ENCODE measurements at regions not wholly inside any gene's neighbourhood (a gene's known extent, or its start where the extent isn't known, plus 50 kb on each side); places are given as distances from the start of the nearest gene placed in this dataset.

DNA sequence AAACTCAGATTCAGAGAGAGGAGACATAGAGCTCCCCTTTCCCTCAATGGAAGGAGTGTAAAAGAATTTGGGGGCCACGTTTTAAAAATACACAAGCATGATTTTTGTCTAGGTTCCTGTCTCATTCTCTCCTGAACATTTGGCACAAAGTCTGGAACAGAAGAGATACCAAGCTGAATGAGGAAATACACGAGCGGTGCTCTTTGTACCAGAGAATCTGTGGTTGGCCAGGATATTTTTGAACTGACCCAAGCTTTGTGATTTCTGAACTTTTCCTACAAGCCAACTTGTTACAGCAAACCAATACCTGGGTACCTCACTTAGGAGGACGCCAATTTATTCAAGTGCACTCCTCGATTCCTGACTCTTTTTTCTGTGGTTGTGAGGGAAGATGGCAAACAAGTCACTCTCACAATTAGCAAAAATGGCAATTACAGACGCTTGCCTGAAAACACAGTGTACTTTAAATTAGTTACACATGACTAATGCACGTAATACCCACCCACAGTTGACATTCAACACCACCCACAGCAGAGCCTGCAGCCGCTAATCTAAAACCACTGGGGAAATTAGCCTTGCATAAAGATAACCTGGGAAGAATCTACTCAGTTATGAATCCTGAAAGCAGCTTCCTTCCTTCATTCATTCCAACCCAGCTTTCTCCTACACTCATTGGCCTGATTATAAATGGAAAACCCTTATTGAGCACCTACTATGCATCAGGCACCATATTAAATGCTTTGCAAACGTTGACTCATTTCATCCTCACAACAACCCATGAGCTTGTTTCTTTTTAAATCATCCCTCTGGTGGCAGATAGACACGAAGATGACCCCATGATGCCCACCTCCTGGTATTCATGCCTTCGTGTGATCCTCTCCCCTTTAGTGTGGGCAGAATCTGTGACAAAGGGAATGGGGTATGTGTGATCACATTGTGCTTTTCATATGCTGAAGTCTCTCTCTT is 293.5 kb downstream of the KBTBD8 start:
- ChIA-PET POLR2A (interaction anchor here (0.6 kb wide), 2 partner anchors 15 to 32 kb away, joined by 3 read pairs; no protein-coding TSS in a partner anchor), CTCF (no interaction called here)
- peak; percentile 3 for DNase-seq (ENCODE audit: unreplicated experiment)
- Mint-ChIP-seq H3K4me1 (ENCODE audit: insufficient read depth, unreplicated experiment) (no peaks in the 10 kb centered on the region), H3K4me3 (ENCODE audit: unreplicated experiment) (no peak overlapping the region), H3K27ac (ENCODE audit: low read depth, unreplicated experiment) (no peak overlapping the region), H3K9me3 (ENCODE audit: unreplicated experiment) (peaks cover 8% of the 10 kb centered on the region), H3K27me3 (ENCODE audit: insufficient read depth, unreplicated experiment) (no peaks in the 10 kb centered on the region), H3K36me3 (ENCODE audit: insufficient read depth, unreplicated experiment) (no peaks in the 10 kb centered on the region)
- TF ChIP-seq, protein P1, sequence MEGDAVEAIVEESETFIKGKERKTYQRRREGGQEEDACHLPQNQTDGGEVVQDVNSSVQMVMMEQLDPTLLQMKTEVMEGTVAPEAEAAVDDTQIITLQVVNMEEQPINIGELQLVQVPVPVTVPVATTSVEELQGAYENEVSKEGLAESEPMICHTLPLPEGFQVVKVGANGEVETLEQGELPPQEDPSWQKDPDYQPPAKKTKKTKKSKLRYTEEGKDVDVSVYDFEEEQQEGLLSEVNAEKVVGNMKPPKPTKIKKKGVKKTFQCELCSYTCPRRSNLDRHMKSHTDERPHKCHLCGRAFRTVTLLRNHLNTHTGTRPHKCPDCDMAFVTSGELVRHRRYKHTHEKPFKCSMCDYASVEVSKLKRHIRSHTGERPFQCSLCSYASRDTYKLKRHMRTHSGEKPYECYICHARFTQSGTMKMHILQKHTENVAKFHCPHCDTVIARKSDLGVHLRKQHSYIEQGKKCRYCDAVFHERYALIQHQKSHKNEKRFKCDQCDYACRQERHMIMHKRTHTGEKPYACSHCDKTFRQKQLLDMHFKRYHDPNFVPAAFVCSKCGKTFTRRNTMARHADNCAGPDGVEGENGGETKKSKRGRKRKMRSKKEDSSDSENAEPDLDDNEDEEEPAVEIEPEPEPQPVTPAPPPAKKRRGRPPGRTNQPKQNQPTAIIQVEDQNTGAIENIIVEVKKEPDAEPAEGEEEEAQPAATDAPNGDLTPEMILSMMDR (IDR thresholded peaks at IDR 0.05; ENCODE audit: unreplicated experiment) = no peak
- BruUV-seq (replicated peaks) = no TSS peak
- intact Hi-C loops (cut with micrococcal nuclease) = no loop called here

DNA sequence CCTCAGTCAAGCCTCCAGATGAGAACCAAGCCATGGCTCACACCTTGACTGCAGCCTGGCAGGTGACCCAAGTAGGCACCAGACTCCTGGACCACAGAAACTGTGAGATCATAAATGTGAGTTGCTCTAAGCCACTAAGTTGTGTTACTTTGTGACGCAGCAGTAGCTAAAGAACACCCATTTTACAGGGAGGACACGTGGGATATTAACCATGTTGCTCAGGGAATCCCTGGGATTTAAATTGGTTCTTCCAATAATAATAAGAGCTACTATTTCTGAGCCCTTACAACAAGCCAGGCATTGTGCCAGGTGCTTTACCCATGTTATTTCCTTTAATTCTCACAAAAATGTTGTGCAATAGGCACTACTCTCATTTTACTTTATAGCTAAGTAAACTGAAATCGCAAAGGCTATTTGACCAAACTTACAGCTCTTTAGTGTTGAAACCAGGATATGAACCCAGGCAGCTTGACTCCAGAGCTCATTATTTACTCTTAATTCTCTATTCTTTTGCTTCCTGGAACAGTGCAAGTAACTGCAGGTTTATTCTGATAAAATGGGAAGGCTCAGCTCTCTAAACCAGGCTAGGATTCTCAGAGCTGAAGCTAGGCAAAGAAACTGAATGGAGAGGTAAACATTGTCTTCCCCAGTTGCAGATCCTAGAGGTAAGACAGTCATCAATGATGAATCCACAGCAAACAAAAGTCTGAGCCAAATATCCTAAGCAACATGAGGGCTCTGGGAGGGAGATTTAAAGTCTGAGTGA is 294.4 kb downstream of the KBTBD8 start:
- no peaks in the 10 kb centered on the region for H3K4me1 Mint-ChIP-seq (ENCODE audit: insufficient read depth, unreplicated experiment)
- H3K27me3 Mint-ChIP-seq (ENCODE audit: insufficient read depth, unreplicated experiment) = no peaks in the 10 kb centered on the region
- intact Hi-C loops (cut with micrococcal nuclease) = no loop called here
- no TSS peak for BruUV-seq (replicated peaks)
- peak; percentile 81 for DNase-seq (ENCODE audit: unreplicated experiment)
- H3K36me3 Mint-ChIP-seq (ENCODE audit: insufficient read depth, unreplicated experiment) = no peaks in the 10 kb centered on the region
- ChIA-PET POLR2A (no interaction called here), CTCF (no interaction called here)
- H3K4me3 Mint-ChIP-seq (ENCODE audit: unreplicated experiment) = no peak overlapping the region
- TF ChIP-seq, protein P1 (IDR thresholded peaks at IDR 0.05; ENCODE audit: unreplicated experiment) = no peak
- no peak overlapping the region for H3K27ac Mint-ChIP-seq (ENCODE audit: low read depth, unreplicated experiment)
- peaks cover 8% of the 10 kb centered on the region for H3K9me3 Mint-ChIP-seq (ENCODE audit: unreplicated experiment)

DNA sequence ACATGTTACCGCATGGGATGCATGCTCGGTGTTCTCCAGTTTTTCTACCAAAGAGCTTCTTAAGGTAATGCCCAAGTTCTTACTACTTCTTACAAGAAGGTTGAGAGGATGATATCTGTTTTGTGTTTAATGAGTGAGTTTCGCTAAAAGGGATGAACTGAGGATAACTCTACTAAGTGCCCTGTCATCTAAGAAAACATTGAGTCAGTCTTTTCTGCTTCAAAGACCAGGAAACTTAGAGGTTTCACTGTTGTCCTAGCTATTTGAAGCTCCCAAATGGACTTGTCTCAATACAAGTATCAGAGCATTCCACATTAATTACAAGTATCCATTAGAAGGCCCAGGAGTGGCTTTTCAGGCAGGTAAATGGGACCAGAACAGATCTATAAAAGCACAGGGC is 296.2 kb downstream of the KBTBD8 start:
- no TSS peak for BruUV-seq (replicated peaks)
- H3K27me3 Mint-ChIP-seq (ENCODE audit: insufficient read depth, unreplicated experiment) = no peaks in the 10 kb centered on the region
- H3K36me3 Mint-ChIP-seq (ENCODE audit: insufficient read depth, unreplicated experiment) = no peaks in the 10 kb centered on the region
- H3K9me3 Mint-ChIP-seq (ENCODE audit: unreplicated experiment) = peaks cover 8% of the 10 kb centered on the region
- intact Hi-C loops (cut with micrococcal nuclease) = no loop called here
- ChIA-PET CTCF (no interaction called here), POLR2A (no interaction called here)
- DNase-seq (ENCODE audit: unreplicated experiment) = no peak
- H3K4me1 Mint-ChIP-seq (ENCODE audit: insufficient read depth, unreplicated experiment) = no peaks in the 10 kb centered on the region
- H3K4me3 Mint-ChIP-seq (ENCODE audit: unreplicated experiment) = no peak overlapping the region
- H3K27ac Mint-ChIP-seq (ENCODE audit: low read depth, unreplicated experiment) = no peak overlapping the region
- TF ChIP-seq, protein P1 (IDR thresholded peaks at IDR 0.05; ENCODE audit: unreplicated experiment) = no peak
